ENCODE measurements at regions not wholly inside any gene's neighbourhood (a gene's known extent, or its start where the extent isn't known, plus 50 kb on each side); places are given as distances from the start of the nearest gene placed in this dataset.

DNA sequence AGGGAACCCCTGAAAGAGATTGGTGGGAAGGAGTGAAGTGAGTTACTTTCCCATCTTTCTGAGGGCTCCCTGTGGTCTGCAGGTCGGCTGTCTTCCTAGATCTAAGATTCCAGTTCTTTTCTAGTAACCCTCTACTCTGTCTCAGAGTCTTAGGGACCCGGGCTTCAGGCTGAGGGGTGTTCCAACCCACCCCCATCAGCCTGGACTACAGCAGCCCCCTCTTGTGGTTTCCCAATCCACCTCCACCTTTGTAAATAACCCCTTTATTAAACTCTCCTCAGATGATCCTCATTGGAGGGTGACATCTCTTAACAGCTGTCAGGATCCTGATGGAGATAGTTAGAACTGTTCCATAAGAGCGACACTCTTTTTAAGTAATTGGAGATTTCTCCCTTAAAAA is 300.4 kb downstream of the LRFN2 start:
- 90 to 100% methylated on average over 1 of the region's 3 CpGs for WGBS, 2 donors (ENCODE audit: low coverage in 1 of 2)
- no peak overlapping the region for H3K27ac ChIP-seq
- no peak for TF ChIP-seq POLR2A (IDR thresholded peaks at IDR 0.05)
- TF ChIP-seq, protein P1, sequence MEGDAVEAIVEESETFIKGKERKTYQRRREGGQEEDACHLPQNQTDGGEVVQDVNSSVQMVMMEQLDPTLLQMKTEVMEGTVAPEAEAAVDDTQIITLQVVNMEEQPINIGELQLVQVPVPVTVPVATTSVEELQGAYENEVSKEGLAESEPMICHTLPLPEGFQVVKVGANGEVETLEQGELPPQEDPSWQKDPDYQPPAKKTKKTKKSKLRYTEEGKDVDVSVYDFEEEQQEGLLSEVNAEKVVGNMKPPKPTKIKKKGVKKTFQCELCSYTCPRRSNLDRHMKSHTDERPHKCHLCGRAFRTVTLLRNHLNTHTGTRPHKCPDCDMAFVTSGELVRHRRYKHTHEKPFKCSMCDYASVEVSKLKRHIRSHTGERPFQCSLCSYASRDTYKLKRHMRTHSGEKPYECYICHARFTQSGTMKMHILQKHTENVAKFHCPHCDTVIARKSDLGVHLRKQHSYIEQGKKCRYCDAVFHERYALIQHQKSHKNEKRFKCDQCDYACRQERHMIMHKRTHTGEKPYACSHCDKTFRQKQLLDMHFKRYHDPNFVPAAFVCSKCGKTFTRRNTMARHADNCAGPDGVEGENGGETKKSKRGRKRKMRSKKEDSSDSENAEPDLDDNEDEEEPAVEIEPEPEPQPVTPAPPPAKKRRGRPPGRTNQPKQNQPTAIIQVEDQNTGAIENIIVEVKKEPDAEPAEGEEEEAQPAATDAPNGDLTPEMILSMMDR (IDR thresholded peaks at IDR 0.05), result no peak
- no peak for TF ChIP-seq EP300 (IDR thresholded peaks at IDR 0.05)
- no peak for TF ChIP-seq POLR2AphosphoS5 (IDR thresholded peaks at IDR 0.05)

DNA sequence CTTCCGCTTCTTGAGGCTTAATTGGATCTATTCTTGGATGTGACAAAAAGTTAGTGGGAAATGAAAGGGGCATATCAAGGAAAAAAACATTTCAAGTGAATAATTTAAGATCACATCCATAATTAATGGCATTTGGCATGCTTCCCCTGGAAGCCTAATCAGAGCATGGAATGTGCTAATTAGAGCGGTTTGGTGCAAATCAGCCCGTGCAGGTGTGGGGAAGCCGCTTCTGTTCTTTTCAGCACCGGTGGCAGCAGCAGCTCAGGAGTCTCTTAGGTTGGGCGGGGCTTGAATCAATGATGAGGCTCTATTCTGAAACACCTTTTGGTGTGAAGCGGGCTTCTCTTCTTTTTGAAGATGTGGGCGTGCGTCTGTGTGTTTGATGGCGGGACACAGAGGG is 301.2 kb downstream of the LRFN2 start:
- no peaks in the 10 kb centered on the region for H3K9me3 ChIP-seq
- ATAC-seq, result no peak
- 19 to 35% methylated on average over 9 of the region's 10 CpGs for WGBS, 2 donors (ENCODE audit: low coverage in 1 of 2)

More for the DNA sequence above, 300.4 kb downstream of the LRFN2 start:
- Histone ChIP-seq H3K4me1 (no peaks in the 10 kb centered on the region), H3K36me3 (no peaks in the 10 kb centered on the region), H3K4me3 (no peak overlapping the region), H3K9me3 (no peaks in the 10 kb centered on the region), H3K27me3 (peaks cover 39% of the 10 kb centered on the region)
- ATAC-seq, result no peak

DNA sequence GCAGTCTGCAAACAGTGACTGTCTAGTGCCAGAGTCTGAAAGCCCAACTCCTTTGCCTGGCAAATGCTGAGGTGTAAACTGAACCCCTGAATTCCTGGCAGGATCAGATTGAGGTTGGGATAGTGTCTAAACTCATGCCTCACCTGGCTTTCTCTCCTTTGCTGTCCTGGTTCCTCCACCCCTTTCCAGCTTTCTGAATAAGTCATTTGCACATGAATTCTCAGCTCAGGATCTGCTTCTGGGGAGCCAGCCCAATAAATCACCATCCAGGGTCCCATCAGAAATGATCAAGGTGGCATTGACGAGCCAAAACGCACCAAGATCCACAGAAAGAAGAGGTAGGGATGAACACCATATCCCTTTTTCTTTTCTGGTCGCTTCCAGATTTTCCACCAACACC is 301.6 kb downstream of the LRFN2 start:
- Histone ChIP-seq H3K4me3 (no peak overlapping the region), H3K27me3 (peaks cover 36% of the 10 kb centered on the region), H3K4me1 (no peaks in the 10 kb centered on the region), H3K36me3 (no peaks in the 10 kb centered on the region), H3K27ac (no peak overlapping the region), H3K9me3 (no peaks in the 10 kb centered on the region)
- ATAC-seq, result no peak
- WGBS, 2 donors (ENCODE audit: low coverage in 1 of 2), result 40 to 58% methylated on average over 1 to 3 of the region's 3 CpGs
- no peak for TF ChIP-seq EP300 (IDR thresholded peaks at IDR 0.05)

More for the DNA sequence above, 301.2 kb downstream of the LRFN2 start:
- TF ChIP-seq, protein P1 (IDR thresholded peaks at IDR 0.05), result no peak
- TF ChIP-seq EP300 (IDR thresholded peaks at IDR 0.05), result no peak
- Histone ChIP-seq H3K4me1 (no peaks in the 10 kb centered on the region), H3K36me3 (no peaks in the 10 kb centered on the region), H3K27ac (no peak overlapping the region), H3K4me3 (no peak overlapping the region), H3K27me3 (peaks cover 36% of the 10 kb centered on the region)

DNA sequence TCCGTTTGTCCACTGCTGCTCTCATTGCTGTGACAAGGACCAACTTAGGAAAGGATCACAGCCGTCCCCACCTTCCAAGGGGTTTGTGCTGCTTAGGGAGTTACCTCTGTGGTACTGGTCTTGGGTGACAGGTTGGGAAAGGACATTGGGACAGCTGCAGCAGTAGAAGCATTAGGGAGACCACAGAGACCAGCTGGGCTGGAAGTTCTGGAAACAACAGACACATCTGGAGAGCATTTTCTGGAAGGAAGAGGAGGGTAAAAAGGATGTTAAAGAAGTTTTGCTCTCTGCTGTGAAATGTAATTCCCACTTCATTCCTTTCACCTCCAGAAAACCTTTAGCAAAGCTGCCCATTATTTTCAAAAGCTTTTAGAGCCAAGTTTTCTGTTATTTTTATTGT is 304.2 kb downstream of the LRFN2 start:
- no peak for TF ChIP-seq POLR2A (IDR thresholded peaks at IDR 0.05)
- TF ChIP-seq EP300 (IDR thresholded peaks at IDR 0.05), result no peak
- no peak for TF ChIP-seq POLR2AphosphoS5 (IDR thresholded peaks at IDR 0.05)
- TF ChIP-seq, protein P1 (IDR thresholded peaks at IDR 0.05), result no peak
- no peak for ATAC-seq
- Histone ChIP-seq H3K27ac (no peak overlapping the region), H3K36me3 (no peaks in the 10 kb centered on the region), H3K4me1 (no peaks in the 10 kb centered on the region), H3K27me3 (peaks cover 36% of the 10 kb centered on the region), H3K9me3 (no peaks in the 10 kb centered on the region), H3K4me3 (no peak overlapping the region)
- WGBS, 2 donors (ENCODE audit: low coverage in 1 of 2), result 67% methylated on average over 1 of the region's 2 CpGs; no CpG with 5 or more reads in 1 of the 2 donors

DNA sequence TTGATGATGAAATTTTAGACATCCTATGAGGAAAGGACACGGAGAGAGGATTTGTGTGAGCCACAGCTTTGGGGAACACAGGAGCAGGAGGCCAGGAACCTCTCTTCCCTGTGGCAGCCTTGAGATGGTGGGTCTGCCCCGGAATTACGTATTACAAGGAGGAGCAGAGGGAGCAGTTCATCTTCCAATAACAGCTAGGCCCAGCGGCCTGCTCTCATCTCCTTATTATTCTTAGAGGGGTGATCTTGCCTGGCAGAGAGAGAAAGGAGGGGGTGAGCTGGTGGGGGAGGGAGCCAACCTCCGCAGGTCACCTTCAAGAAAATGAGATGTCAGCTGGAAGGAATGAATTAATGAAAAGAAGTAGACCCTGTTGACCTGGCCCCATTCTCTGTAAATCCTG is 305.8 kb downstream of the LRFN2 start:
- H3K4me1 ChIP-seq, result no peaks in the 10 kb centered on the region
- H3K4me3 ChIP-seq, result no peak overlapping the region
- 77 to 83% methylated on average over 3 to 5 of the region's 5 CpGs for whole genome bisulfite sequencing, 2 donors (ENCODE audit: low coverage in 1 of 2)
- no peak for TF ChIP-seq POLR2A (IDR thresholded peaks at IDR 0.05)
- TF ChIP-seq, protein P1 (IDR thresholded peaks at IDR 0.05), result no peak
- TF ChIP-seq EP300 (IDR thresholded peaks at IDR 0.05), result no peak
- TF ChIP-seq POLR2AphosphoS5 (IDR thresholded peaks at IDR 0.05), result no peak
- H3K9me3 ChIP-seq, result no peaks in the 10 kb centered on the region
- no peak overlapping the region for H3K27ac ChIP-seq
- peaks cover 23% of the 10 kb centered on the region for H3K27me3 ChIP-seq
- no peak for ATAC-seq
- H3K36me3 ChIP-seq, result no peaks in the 10 kb centered on the region

Measured in gastroesophageal sphincter (tissue), 4 donors.